ENCODE measurements at regions not wholly inside any gene's neighbourhood (a gene's known extent, or its start where the extent isn't known, plus 50 kb on each side); places are given as distances from the start of the nearest gene placed in this dataset.
A peak's percentile ranks its signal among the peaks of the same experiment; 100 is the strongest.

- no peak for TF ChIP-seq CTCF (IDR thresholded peaks at IDR 0.05; ENCODE audit: insufficient read depth, low read length, poor library complexity, severe bottlenecking)
Measured at GRCh38 chr4:18394656-18395055, 373.1 kb upstream of the LCORL start.

DNA sequence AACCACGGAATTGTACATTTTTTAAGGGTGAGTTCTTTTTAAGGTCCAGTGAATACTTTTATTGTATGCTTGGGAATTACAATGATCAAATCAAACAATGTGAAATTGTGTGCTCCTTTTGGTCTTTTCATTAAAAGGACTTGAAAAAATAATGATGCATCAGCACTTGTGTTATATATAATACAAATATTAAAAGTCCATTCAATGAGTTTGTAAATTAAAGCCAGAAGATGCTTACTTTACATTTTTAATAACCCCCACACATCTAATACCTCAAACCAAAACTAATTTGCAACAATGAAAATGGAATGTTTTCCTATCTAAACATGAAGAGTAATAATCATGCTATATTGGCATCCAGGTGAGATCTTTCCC lies 369.8 kb upstream of the LCORL start:
- DNase-seq (ENCODE audit: low read depth) = no peak
- no peak for TF ChIP-seq CTCF (IDR thresholded peaks at IDR 0.05; ENCODE audit: insufficient read depth, low read length, poor library complexity, severe bottlenecking)
- H3K27me3 ChIP-seq (ENCODE audit: control insufficient read depth, insufficient read depth, low read length) = no peaks in the 10 kb centered on the region
- H3K36me3 ChIP-seq (ENCODE audit: control insufficient read depth, insufficient read depth, low read length) = no peaks in the 10 kb centered on the region
- no peak overlapping the region for H3K4me3 ChIP-seq (ENCODE audit: low read depth, low read length)

More at GRCh38 chr4:18394656-18395055, 373.1 kb upstream of the LCORL start:
- no peaks in the 10 kb centered on the region for H3K27me3 ChIP-seq (ENCODE audit: control insufficient read depth, insufficient read depth, low read length)
- no peaks in the 10 kb centered on the region for H3K36me3 ChIP-seq (ENCODE audit: control insufficient read depth, insufficient read depth, low read length)
- no peak for DNase-seq (ENCODE audit: low read depth)
- no peak overlapping the region for H3K4me3 ChIP-seq (ENCODE audit: low read depth, low read length)

DNA sequence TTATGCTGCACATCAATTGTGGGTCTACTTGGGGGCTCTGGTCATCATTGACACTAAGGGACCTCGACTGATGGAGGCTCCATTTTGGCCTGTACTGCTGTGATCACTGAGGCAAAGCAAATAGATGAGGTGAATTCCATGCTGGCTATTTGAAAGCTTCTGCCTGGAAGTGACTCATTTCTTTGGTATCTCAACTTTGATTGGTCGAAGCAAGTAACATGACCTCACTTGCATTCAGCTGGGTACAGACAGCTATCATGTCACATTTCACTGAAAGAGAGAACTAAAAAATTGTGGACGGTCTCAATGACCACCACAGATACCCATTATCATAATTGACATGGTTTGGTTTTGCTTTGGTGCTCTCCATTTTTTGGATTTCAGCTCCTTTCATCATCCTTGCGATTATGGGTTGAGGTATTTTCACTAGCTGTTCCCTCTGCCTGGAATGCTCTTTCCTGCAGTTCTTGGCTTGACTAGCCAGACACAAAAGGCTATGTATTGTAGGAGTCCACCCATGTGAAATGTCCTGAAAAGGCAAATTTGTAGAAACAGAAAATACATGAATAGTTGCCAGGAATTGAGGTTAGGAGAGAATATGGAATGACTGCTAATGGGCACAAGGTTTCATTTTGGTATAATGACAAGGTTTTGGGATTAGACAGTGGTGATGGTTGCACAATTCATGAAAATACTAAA lies 369.2 kb upstream of the LCORL start:
- peak; percentile 77 for DNase-seq (ENCODE audit: low read depth)
- no peak for TF ChIP-seq CTCF (IDR thresholded peaks at IDR 0.05; ENCODE audit: insufficient read depth, low read length, poor library complexity, severe bottlenecking)
- Histone ChIP-seq H3K4me3 (ENCODE audit: low read depth, low read length) (no peak overlapping the region), H3K27me3 (ENCODE audit: control insufficient read depth, insufficient read depth, low read length) (no peaks in the 10 kb centered on the region), H3K36me3 (ENCODE audit: control insufficient read depth, insufficient read depth, low read length) (no peaks in the 10 kb centered on the region)

DNA sequence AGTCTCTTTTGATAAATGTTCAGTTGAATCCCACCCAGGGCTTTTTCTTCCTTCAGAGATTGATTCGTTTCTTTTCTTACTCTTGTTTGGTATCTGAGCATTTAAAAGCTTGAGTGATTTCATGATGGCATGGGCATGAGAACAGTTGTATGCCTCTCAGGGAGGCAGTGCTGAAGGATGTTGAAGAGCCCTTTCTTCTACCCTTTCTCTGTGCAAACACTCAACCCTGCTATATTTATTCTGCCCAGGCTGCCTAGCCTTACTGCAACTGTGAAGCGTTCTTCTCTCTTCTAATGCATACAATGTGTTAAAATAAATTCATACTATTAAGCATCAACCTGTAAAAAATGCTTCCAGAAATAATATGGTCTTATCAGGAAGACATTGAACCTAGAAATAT lies 367.6 kb upstream of the LCORL start:
- Histone ChIP-seq H3K36me3 (ENCODE audit: control insufficient read depth, insufficient read depth, low read length) (no peaks in the 10 kb centered on the region), H3K4me3 (ENCODE audit: low read depth, low read length) (no peak overlapping the region), H3K27me3 (ENCODE audit: control insufficient read depth, insufficient read depth, low read length) (no peaks in the 10 kb centered on the region)
- no peak for TF ChIP-seq CTCF (IDR thresholded peaks at IDR 0.05; ENCODE audit: insufficient read depth, low read length, poor library complexity, severe bottlenecking)
- DNase-seq (ENCODE audit: low read depth) = no peak

DNA sequence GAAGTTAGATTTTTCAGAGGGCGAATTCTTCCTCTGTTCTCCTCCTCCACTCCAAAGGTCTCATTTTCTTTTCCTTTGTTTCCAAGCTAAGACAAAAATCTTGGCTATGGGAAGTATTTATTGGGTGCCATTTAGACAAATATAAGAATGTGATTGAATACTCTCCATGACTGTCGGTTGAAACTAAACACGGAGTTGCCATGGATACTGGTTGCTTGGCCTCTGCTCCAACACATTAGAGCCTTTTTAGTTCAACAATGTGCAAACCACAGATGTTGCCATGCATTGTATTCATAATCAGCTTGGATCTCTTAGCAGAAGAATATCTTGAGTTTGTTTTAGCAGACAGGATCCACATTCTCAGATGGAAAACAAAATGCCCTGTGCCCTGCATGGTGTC lies 366.5 kb upstream of the LCORL start:
- Histone ChIP-seq H3K4me3 (ENCODE audit: low read depth, low read length) (no peak overlapping the region), H3K27me3 (ENCODE audit: control insufficient read depth, insufficient read depth, low read length) (no peaks in the 10 kb centered on the region), H3K36me3 (ENCODE audit: control insufficient read depth, insufficient read depth, low read length) (no peaks in the 10 kb centered on the region)
- TF ChIP-seq CTCF (IDR thresholded peaks at IDR 0.05; ENCODE audit: insufficient read depth, low read length, poor library complexity, severe bottlenecking) = no peak
- DNase-seq (ENCODE audit: low read depth) = no peak

GRCh38 chr4:18381186-18381585 lies 359.6 kb upstream of the LCORL start:
- H3K4me3 ChIP-seq (ENCODE audit: low read depth, low read length) = no peak overlapping the region
- no peak for DNase-seq (ENCODE audit: low read depth)
- no peaks in the 10 kb centered on the region for H3K27me3 ChIP-seq (ENCODE audit: control insufficient read depth, insufficient read depth, low read length)
- TF ChIP-seq CTCF (IDR thresholded peaks at IDR 0.05; ENCODE audit: insufficient read depth, low read length, poor library complexity, severe bottlenecking) = no peak
- H3K36me3 ChIP-seq (ENCODE audit: control insufficient read depth, insufficient read depth, low read length) = no peaks in the 10 kb centered on the region
